SU-DHL-6 (cell line): ENCODE measurements at regions not wholly inside any gene's neighbourhood (a gene's known extent, or its start where the extent isn't known, plus 50 kb on each side); places are given as distances from the start of the nearest gene placed in this dataset.

Experiments
- H2AFZ ChIP-seq: fragments of 200-600 bp; sonication (generic); 2 replicates; pipeline ENCODE4 v1.6.1; 2014; ENCODE audit warnings: low read depth, mild to moderate bottlenecking, moderate library complexity, mixed read lengths, antibody characterized with exemption, low read length; ENCODE audit not compliant: severe bottlenecking
- H3F3A ChIP-seq: fragments of 200-600 bp; shearing (Covaris generic); 2 replicates; pipeline ENCODE4 v1.6.0; 2016; ENCODE audit warnings: antibody characterized with exemption, mild to moderate bottlenecking; ENCODE audit not compliant: insufficient read depth
- H3K27ac ChIP-seq: fragments of 200-600 bp; sonication (generic); 2 replicates; pipeline ENCODE4 v1.5.1; 2016; ENCODE audit warnings: low read depth, mild to moderate bottlenecking, low read length, moderate library complexity, mixed read lengths
- H3K27me3 ChIP-seq: fragments of 200-600 bp; sonication (generic), shearing (Covaris generic); 2 replicates; pipeline ENCODE4 v1.6.0; 2014; ENCODE audit warnings: mild to moderate bottlenecking, low read length
- H3K36me3 ChIP-seq: fragments of 200-600 bp; sonication (generic); 2 replicates; pipeline ENCODE4 v1.6.1; 2014; ENCODE audit warnings: mild to moderate bottlenecking, low read length, mixed read lengths
- H3K4me2 ChIP-seq: fragments of 300-600, 200-600 bp; shearing (Covaris generic), sonication (generic); 2 replicates; pipeline ENCODE4 v1.6.0; 2014; ENCODE audit warnings: low read length, low read depth, mild to moderate bottlenecking; ENCODE audit not compliant: poor library complexity, severe bottlenecking
- H3K4me3 ChIP-seq: fragments of 200-600 bp; sonication (generic); 2 replicates; pipeline ENCODE4 v1.5.1; 2014; ENCODE audit warnings: antibody characterized with exemption, low read length, mild to moderate bottlenecking, mixed read lengths; ENCODE audit not compliant: insufficient read depth, poor library complexity, severe bottlenecking
- H3K79me2 ChIP-seq: fragments of 200-600 bp; sonication (generic); 2 replicates; pipeline ENCODE4 v1.6.1; 2014; ENCODE audit warnings: mild to moderate bottlenecking, low read length, moderate library complexity; ENCODE audit not compliant: insufficient read depth
- H3K9ac ChIP-seq: fragments of 200-600 bp; sonication (generic); 2 replicates; pipeline ENCODE4 v1.7.0; 2014; ENCODE audit warnings: mild to moderate bottlenecking, low read length
- H3K9me2 ChIP-seq: fragments of 200-600 bp; sonication (generic); replicated peaks from 2 replicates; pipeline ENCODE4 v1.6.1; 2014; ENCODE audit warnings: low read length; ENCODE audit not compliant: insufficient read depth
- H3K9me3 ChIP-seq: fragments of 200-600 bp; sonication (generic); 2 replicates; pipeline ENCODE4 v1.6.1; 2014; ENCODE audit warnings: low read length, mixed read lengths; ENCODE audit not compliant: insufficient read depth
- H4K20me1 ChIP-seq: fragments of 200-600 bp; sonication (generic); 2 replicates; pipeline ENCODE4 v1.6.1; 2014; ENCODE audit warnings: low read depth, mild to moderate bottlenecking, antibody characterized with exemption, low read length, moderate library complexity, mixed read lengths
- CTCF ChIP-seq: fragments of 200-600 bp; sonication (generic); IDR thresholded peaks from one replicate; pipeline ENCODE4 v1.5.1; 2017; ENCODE audit warnings: antibody characterized with exemption, mild to moderate bottlenecking, low read length, moderate library complexity; ENCODE audit not compliant: insufficient read depth, poor library complexity, severe bottlenecking
- EZH2phosphoT487 ChIP-seq: fragments of 200-600 bp; sonication (generic), shearing (Covaris generic); conservative IDR thresholded peaks from 2 replicates; pipeline ENCODE4 v1.6.1; 2018; ENCODE audit warnings: mild to moderate bottlenecking, antibody characterized with exemption, low read length, moderate library complexity, mixed read lengths

GRCh38 chr9:84393266-84393950 lies 52.9 kb upstream of the SLC28A3 start:
- no peak for TF ChIP-seq CTCF
- TF ChIP-seq EZH2phosphoT487 = no peak
- no peak overlapping the region for H3K9ac ChIP-seq
- H3F3A ChIP-seq = no peaks in the 10 kb centered on the region
- no peak overlapping the region for H3K27ac ChIP-seq
- no peaks in the 10 kb centered on the region for H3K9me2 ChIP-seq
- H3K4me2 ChIP-seq = no peak overlapping the region
- no peaks in the 10 kb centered on the region for H3K27me3 ChIP-seq
- no peaks in the 10 kb centered on the region for H3K79me2 ChIP-seq
- H4K20me1 ChIP-seq = no peaks in the 10 kb centered on the region
- no peak overlapping the region for H2AFZ ChIP-seq
- H3K36me3 ChIP-seq = no peaks in the 10 kb centered on the region
- H3K4me3 ChIP-seq = no peak overlapping the region
- no peaks in the 10 kb centered on the region for H3K9me3 ChIP-seq

GRCh38 chr9:84394036-84394435 lies 53.5 kb upstream of the SLC28A3 start:
- no peak overlapping the region for H2AFZ ChIP-seq
- no peak overlapping the region for H3K4me3 ChIP-seq
- H3K27ac ChIP-seq = no peak overlapping the region
- no peaks in the 10 kb centered on the region for H3K9me2 ChIP-seq
- no peaks in the 10 kb centered on the region for H3K9me3 ChIP-seq
- no peak overlapping the region for H3K4me2 ChIP-seq
- H3K36me3 ChIP-seq = no peaks in the 10 kb centered on the region
- no peaks in the 10 kb centered on the region for H3F3A ChIP-seq
- H3K27me3 ChIP-seq = no peaks in the 10 kb centered on the region
- no peak overlapping the region for H3K9ac ChIP-seq
- no peak for TF ChIP-seq CTCF
- TF ChIP-seq EZH2phosphoT487 = no peak
- no peaks in the 10 kb centered on the region for H3K79me2 ChIP-seq
- H4K20me1 ChIP-seq = no peaks in the 10 kb centered on the region

GRCh38 chr9:84397151-84397728 lies 56.7 kb upstream of the SLC28A3 start:
- no peak overlapping the region for H2AFZ ChIP-seq
- H3K36me3 ChIP-seq = no peaks in the 10 kb centered on the region
- no peaks in the 10 kb centered on the region for H3K79me2 ChIP-seq
- H3F3A ChIP-seq = no peaks in the 10 kb centered on the region
- peak; percentile 74 for TF ChIP-seq CTCF
- no peak for TF ChIP-seq EZH2phosphoT487
- H3K9ac ChIP-seq = no peak overlapping the region
- no peak overlapping the region for H3K27ac ChIP-seq
- H3K9me3 ChIP-seq = no peaks in the 10 kb centered on the region
- H3K4me2 ChIP-seq = no peak overlapping the region
- no peak overlapping the region for H3K4me3 ChIP-seq
- H4K20me1 ChIP-seq = no peaks in the 10 kb centered on the region
- H3K27me3 ChIP-seq = no peaks in the 10 kb centered on the region
- no peaks in the 10 kb centered on the region for H3K9me2 ChIP-seq
